WTC11 (cell line): ENCODE measurements at regions not wholly inside any gene's neighbourhood (a gene's known extent, or its start where the extent isn't known, plus 50 kb on each side); places are given as distances from the start of the nearest gene placed in this dataset.

Experiments
- CTCF ChIP-seq: fragments of 200-600 bp; IDR thresholded peaks from 2 replicates; pipeline ENCODE4 v1.8.0; 2022; ENCODE audit warnings: antibody characterized with exemption
- GABPB1 ChIP-seq: sonication (generic); formaldehyde crosslinking; IDR thresholded peaks from 2 replicates; pipeline ENCODE4 v1.8.1; 2023; ENCODE audit warnings: mild to moderate bottlenecking, missing genetic modification reagents
- MYBL2 ChIP-seq: sonication (generic); formaldehyde crosslinking; IDR thresholded peaks from 2 replicates; pipeline ENCODE4 v1.8.1; 2023; ENCODE audit warnings: mild to moderate bottlenecking, moderate library complexity, missing genetic modification reagents
- NR3C1 ChIP-seq: sonication (generic); formaldehyde crosslinking; conservative IDR thresholded peaks from 2 replicates; pipeline ENCODE4 v1.8.1; 2023; ENCODE audit warnings: low read depth, mild to moderate bottlenecking, missing genetic modification reagents
- TEAD1 ChIP-seq: sonication (generic); formaldehyde crosslinking; IDR thresholded peaks from 2 replicates; pipeline ENCODE4 v1.8.0; 2022; ENCODE audit warnings: mild to moderate bottlenecking, missing genetic modification reagents
- ZNF263 ChIP-seq: sonication (generic); formaldehyde crosslinking; IDR thresholded peaks from 2 replicates; pipeline ENCODE4 v1.8.1; 2022; ENCODE audit warnings: low read depth, mild to moderate bottlenecking, moderate library complexity, missing genetic modification reagents
- ZSCAN18 ChIP-seq: fragments of 250-450 bp; sonication (Bioruptor Pico); IDR thresholded peaks from 2 replicates; pipeline ENCODE4 v2.1.2; 2022; ENCODE audit warnings: mild to moderate bottlenecking, moderate library complexity
- TF ChIP-seq, protein P1 (sequence below): sonication (generic); formaldehyde crosslinking; IDR thresholded peaks from 2 replicates; pipeline ENCODE4 v1.8.1; 2022; ENCODE audit warnings: low read depth, missing genetic modification reagents, borderline replicate concordance
- TF ChIP-seq, protein P2 (sequence below): sonication (generic); formaldehyde crosslinking; IDR thresholded peaks from 2 replicates; pipeline ENCODE4 v1.8.0; 2022; ENCODE audit warnings: mild to moderate bottlenecking, missing genetic modification reagents
- TF ChIP-seq, protein P3 (sequence below): sonication (generic); formaldehyde crosslinking; IDR thresholded peaks from 2 replicates; pipeline ENCODE4 v1.8.1; 2022; ENCODE audit warnings: mild to moderate bottlenecking, moderate library complexity, missing genetic modification reagents
- TF ChIP-seq, protein P4 (sequence below): sonication (generic); formaldehyde crosslinking; conservative IDR thresholded peaks from 2 replicates; pipeline ENCODE4 v1.8.1; 2022; ENCODE audit warnings: mild to moderate bottlenecking, missing genetic modification reagents

GRCh38 chr7:98788966-98789365, 80.8 kb downstream of the TMEM130 start:
- no peak for TF ChIP-seq CTCF
- TF ChIP-seq, protein P1, sequence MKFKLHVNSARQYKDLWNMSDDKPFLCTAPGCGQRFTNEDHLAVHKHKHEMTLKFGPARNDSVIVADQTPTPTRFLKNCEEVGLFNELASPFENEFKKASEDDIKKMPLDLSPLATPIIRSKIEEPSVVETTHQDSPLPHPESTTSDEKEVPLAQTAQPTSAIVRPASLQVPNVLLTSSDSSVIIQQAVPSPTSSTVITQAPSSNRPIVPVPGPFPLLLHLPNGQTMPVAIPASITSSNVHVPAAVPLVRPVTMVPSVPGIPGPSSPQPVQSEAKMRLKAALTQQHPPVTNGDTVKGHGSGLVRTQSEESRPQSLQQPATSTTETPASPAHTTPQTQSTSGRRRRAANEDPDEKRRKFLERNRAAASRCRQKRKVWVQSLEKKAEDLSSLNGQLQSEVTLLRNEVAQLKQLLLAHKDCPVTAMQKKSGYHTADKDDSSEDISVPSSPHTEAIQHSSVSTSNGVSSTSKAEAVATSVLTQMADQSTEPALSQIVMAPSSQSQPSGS (CRISPR knock-in tag): no peak
- TF ChIP-seq ZNF263 (CRISPR knock-in tag): no peak
- TF ChIP-seq TEAD1 (CRISPR knock-in tag): no peak
- TF ChIP-seq, protein P2, sequence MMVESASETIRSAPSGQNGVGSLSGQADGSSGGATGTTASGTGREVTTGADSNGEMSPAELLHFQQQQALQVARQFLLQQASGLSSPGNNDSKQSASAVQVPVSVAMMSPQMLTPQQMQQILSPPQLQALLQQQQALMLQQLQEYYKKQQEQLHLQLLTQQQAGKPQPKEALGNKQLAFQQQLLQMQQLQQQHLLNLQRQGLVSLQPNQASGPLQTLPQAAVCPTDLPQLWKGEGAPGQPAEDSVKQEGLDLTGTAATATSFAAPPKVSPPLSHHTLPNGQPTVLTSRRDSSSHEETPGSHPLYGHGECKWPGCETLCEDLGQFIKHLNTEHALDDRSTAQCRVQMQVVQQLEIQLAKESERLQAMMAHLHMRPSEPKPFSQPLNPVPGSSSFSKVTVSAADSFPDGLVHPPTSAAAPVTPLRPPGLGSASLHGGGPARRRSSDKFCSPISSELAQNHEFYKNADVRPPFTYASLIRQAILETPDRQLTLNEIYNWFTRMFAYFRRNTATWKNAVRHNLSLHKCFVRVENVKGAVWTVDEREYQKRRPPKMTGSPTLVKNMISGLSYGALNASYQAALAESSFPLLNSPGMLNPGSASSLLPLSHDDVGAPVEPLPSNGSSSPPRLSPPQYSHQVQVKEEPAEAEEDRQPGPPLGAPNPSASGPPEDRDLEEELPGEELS (CRISPR knock-in tag): no peak
- TF ChIP-seq MYBL2 (CRISPR knock-in tag): no peak
- no peak for TF ChIP-seq NR3C1
- no peak for TF ChIP-seq ZSCAN18 (CRISPR knock-in tag)
- TF ChIP-seq, protein P3, sequence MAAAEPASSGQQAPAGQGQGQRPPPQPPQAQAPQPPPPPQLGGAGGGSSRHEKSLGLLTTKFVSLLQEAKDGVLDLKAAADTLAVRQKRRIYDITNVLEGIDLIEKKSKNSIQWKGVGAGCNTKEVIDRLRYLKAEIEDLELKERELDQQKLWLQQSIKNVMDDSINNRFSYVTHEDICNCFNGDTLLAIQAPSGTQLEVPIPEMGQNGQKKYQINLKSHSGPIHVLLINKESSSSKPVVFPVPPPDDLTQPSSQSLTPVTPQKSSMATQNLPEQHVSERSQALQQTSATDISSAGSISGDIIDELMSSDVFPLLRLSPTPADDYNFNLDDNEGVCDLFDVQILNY (CRISPR knock-in tag): no peak
- TF ChIP-seq, protein P4, sequence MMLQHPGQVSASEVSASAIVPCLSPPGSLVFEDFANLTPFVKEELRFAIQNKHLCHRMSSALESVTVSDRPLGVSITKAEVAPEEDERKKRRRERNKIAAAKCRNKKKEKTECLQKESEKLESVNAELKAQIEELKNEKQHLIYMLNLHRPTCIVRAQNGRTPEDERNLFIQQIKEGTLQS (CRISPR knock-in tag): no peak
- TF ChIP-seq GABPB1 (CRISPR knock-in tag): no peak
